ENCODE measurements at regions not wholly inside any gene's neighbourhood (a gene's known extent, or its start where the extent isn't known, plus 50 kb on each side); places are given as distances from the start of the nearest gene placed in this dataset.

- TF ChIP-seq CTCF (IDR thresholded peaks at IDR 0.05) (no peak), EZH2 (IDR thresholded peaks at IDR 0.05; ENCODE audit: borderline replicate concordance, insufficient read depth, low read depth, low read length, poor library complexity, severe bottlenecking) (no peak)
Measured at GRCh38 chr5:124007675-124008398, 495.9 kb downstream of the CSNK1G3 start.
